Fibroblast of skin of abdomen (primary cell): ENCODE measurements at regions not wholly inside any gene's neighbourhood (a gene's known extent, or its start where the extent isn't known, plus 50 kb on each side); places are given as distances from the start of the nearest gene placed in this dataset.
"Not testable (repeated sequence)": the region's sequence is repeated elsewhere in the genome, so short reads cannot be mapped to it uniquely, and the experiment has no call there.

Source experiments
- DNase-seq: peaks from one replicate; pipeline ENCODE4 v3.0.0-alpha.2; 2013

DNA sequence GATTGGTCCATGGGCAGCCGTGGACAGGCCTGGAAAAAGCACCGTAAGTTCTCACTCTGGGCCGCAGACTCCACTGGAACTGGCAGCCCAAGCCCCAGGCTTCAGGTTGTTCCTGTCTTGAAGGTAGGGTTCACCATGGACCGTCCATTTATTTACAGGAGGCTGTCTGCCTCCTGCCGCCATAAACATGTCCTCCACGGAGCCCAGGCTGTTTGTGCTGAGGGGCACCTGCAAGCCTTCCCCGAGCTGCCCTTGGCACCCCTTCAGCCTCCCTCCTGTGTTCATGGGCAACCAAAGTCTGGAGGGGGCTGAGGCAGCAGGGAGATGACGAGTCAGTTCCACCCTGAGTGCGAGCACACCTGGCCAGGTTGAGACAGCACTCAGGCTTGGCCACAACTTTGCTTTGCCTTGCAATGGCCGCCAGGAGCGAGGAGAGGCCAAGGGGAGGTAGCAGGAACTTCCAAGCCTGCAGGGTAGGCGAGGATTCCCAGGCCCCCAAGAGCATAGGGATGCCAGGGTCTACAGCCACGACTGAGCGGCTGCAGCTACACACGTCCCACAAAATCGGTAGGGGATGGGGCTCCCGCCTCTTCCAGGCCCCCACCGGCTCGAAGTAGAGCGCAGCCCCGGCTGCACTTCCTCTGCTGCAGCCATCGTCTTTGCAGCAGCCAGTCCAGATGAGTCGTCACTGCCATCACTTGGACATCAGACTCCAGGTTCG, 1625.6 kb upstream of the ACO1 start:
- DNase-seq, result no peak

DNA sequence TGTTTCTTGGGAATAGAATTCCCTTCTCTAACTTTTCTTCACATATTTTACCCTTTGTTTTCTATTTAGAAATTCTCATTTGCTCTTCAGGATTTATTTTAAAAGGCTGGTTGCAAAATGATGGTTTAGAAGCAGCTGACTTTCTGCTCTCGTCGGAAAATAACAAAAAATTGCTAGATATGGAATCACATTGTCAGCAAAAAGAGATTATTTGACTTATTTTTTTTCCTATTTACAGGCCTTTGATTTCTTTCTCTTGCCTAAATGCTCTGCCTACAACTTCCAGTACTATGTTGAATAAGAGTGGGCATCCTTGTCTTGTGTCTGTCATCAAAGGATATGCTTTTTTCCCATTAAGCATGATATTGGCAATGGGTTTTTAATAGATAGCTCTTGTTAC, 1619.1 kb upstream of the ACO1 start:
- DNase-seq, result no peak

- DNase-seq, result no peak
These were observed 1613.2 kb upstream of the ACO1 start for GRCh38 chr9:30771163-30771708.

GRCh38 chr9:30771760-30772159, 1612.7 kb upstream of the ACO1 start:
- no peak for DNase-seq

DNA sequence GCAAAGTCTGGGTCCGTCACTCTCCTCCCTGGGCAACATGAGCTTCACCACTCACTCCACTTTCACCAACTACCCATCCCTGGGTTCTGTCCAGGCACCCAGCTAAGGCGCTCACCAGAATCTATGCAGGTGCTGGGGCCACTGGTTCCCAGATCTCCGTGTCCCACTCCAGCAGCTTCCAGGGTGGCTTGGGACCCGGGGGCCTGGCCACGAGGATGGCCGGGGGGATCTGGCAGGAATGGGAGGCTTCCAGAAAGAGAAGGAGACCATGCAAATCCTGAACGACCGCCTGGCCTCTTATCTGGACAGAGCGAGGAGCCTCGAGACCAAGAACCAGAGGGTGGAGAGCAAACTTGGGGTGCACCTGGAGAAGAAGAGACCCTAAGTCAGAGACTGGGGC, 1611.0 kb upstream of the ACO1 start:
- DNase-seq, result no peak

GRCh38 chr9:30774326-30774725, 1610.1 kb upstream of the ACO1 start:
- no peak for DNase-seq

GRCh38 chr9:30775236-30775635, 1609.2 kb upstream of the ACO1 start:
- no peak for DNase-seq

GRCh38 chr9:30796764-30797163, 1587.7 kb upstream of the ACO1 start:
- no peak for DNase-seq

GRCh38 chr9:30799527-30800101, 1584.8 kb upstream of the ACO1 start:
- no peak for DNase-seq

DNA sequence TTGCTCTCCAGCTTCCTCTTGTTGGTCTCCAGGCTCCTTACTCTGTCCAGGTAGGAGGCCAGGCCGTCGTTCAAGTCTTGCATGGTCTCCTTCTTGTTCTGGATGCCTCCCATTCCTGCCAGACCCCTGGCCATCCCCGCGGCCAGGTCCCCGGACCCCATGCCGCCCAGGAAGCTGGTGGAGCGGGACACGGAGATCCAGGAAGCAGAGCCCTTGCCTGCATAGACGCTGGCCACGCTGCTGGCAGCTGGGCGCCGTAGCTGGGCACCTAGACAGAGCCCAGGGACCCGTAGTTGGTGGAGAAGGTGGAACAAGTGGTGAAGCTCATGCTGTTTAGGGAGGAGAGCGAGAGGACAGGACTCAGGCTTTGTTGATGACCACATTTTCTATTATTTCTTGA, 1584.0 kb upstream of the ACO1 start:
- no peak for DNase-seq

DNA sequence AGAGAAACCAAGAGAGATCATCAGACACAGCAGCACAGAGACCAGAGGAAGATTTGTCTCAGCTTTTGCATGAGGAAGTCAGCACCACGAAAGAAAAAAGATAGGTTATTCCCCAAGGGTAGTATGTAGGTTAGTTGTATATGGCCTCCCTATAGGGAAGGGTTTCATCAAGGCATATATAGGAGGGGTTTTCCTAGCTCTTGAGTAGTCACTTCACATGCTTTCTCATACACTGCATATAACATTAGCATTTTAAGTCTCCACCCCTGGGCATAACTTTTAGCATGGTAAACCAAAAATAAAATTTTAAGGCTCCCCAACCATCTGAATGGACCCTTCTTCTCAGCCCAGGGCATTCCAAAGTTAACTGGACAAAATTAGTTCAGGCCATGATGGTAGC, 1571.6 kb upstream of the ACO1 start:
- DNase-seq, result no peak

DNA sequence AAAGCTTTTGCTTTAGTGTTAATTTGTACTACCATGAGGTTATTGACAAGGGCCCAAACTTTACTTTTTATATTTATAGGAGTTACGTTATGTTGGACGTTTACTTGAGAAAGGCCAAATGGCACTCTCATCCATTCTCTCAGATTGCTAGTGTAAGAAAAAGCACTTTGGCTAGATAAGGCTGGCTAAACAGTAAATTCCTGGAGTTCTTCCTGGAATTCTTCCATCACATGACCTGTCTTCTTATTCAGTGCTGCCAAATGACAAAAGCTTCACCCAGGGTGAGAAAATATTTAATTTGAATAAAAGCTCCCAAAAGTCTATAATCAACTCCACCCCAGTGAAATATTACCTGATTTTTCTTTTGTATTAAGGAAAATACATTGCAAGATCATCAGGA, 1568.9 kb upstream of the ACO1 start:
- DNase-seq, result no peak

DNA sequence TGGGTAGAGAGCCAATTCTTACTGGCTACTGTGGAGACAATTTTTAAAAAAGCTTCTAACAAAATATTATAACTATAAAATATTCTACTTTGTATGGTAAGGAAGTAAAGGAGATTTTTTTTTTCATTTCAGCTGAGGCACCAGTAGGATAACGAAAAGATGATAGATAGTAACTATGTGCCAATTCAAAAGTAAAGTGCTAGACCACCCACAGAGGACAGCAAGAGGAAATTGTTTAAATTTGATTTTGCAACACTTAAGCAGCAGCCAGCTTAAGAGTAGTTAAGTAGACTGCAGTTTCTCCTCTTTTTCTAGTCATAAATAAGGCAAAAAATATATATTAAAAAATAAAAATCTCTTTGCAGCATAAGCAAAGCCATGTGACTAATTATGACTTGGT, 1539.3 kb upstream of the ACO1 start:
- DNase-seq, result no peak

- DNase-seq, result no peak
These were observed 1537.8 kb upstream of the ACO1 start for GRCh38 chr9:30846651-30847050.

GRCh38 chr9:30851600-30851999, 1532.8 kb upstream of the ACO1 start:
- DNase-seq, result no peak

GRCh38 chr9:30900706-30901105, 1483.7 kb upstream of the ACO1 start:
- no peak for DNase-seq

- no peak for DNase-seq
These were observed 1471.1 kb upstream of the ACO1 start for GRCh38 chr9:30913331-30913730.

- no peak for DNase-seq
These were observed 1469.0 kb upstream of the ACO1 start for GRCh38 chr9:30915451-30915850.

- DNase-seq, result no peak
These were observed 1459.3 kb upstream of the ACO1 start for GRCh38 chr9:30925126-30925525.

- DNase-seq, result no peak
These were observed 1458.8 kb upstream of the ACO1 start for GRCh38 chr9:30925635-30926034.

DNA sequence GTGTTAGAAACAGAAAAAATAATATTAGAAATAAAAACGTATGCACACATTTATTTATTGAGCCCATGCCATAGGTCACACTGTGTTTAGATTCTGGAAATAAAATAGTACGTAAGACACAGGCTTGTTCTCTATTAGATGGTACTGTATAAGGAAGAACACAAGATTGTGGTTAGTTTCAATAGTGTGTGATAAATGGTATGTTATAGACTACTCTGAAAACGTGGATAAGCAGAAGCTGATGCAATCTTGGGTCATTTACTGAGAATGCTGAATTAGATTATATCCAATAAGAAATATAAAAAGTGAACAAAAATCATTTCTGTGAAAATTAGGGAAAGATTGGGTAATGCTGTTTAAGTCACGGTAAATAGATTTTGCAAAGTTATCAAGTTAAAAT, 1456.4 kb upstream of the ACO1 start:
- no peak for DNase-seq

- no peak for DNase-seq
These were observed 1452.2 kb upstream of the ACO1 start for GRCh38 chr9:30932226-30932625.

GRCh38 chr9:30935730-30936129, 1448.7 kb upstream of the ACO1 start:
- no peak for DNase-seq

GRCh38 chr9:30937106-30937505, 1447.3 kb upstream of the ACO1 start:
- DNase-seq, result no peak

DNA sequence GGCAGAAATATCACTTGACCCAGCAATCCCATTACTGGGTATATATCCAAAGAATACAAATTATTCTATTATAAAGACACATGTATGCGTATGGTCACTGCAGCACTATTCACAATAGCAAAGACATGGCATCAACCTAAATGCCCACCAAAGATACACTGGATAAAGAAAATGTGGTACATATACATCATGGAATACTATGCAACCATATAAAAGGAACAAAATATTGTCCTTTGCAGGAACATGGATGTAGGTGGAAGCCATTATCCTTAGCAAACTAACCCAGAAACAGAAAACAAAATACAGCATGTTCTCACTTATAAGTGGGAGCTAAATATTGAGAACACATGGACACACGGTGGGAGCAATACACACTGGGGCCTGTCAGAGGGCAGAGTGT, 1441.6 kb upstream of the ACO1 start:
- not testable (repeated sequence) for DNase-seq
